Breast epithelium (tissue), 4 donors: ENCODE measurements at regions not wholly inside any gene's neighbourhood (a gene's known extent, or its start where the extent isn't known, plus 50 kb on each side); places are given as distances from the start of the nearest gene placed in this dataset.

Experiments used
- DNase-seq, 2 donors: peaks; one replicate each; pipeline ENCODE4 v3.0.0-alpha.2; 2019; ENCODE audit warnings: low spot score in 2 of 2
- H3K27ac ChIP-seq, 2 donors: fragments of 200-600 bp; sonication (generic) in 1 of 2; one replicate each; pipeline ENCODE4 v1.5.1; 2016 to 2019; ENCODE audit warnings: mild to moderate bottlenecking in 1 of 2
- H3K27me3 ChIP-seq, 2 donors: fragments of 200-600 bp; sonication (generic) in 1 of 2; one replicate each; pipeline versions ENCODE4 v1.5.1 to v1.6.0; 2017 to 2019; ENCODE audit warnings: control low read depth in 1 of 2, mild to moderate bottlenecking in 1 of 2
- H3K36me3 ChIP-seq: fragments of 200-600 bp; one replicate; pipeline ENCODE4 v1.5.1; 2019
- H3K4me1 ChIP-seq, 2 donors: fragments of 200-600 bp; sonication (generic); one replicate each; pipeline ENCODE4 v1.5.1; 2016 to 2019; ENCODE audit warnings: control low read depth in 1 of 2
- H3K4me3 ChIP-seq, 3 donors: fragments of 200-600 bp; sonication (generic); 1 replicate in 2 of 3; 2 replicates in 1 of 3; pipeline ENCODE4 v1.5.1; 2016 to 2019; ENCODE audit warnings: mild to moderate bottlenecking in 3 of 3, moderate library complexity in 2 of 3
- H3K9me3 ChIP-seq, 2 donors: fragments of 200-600 bp; sonication (generic) in 1 of 2; one replicate each; pipeline ENCODE4 v1.5.1; 2016 to 2019; ENCODE audit warnings: control low read depth in 1 of 2
- POLR2A ChIP-seq: fragments of 450-650 bp; IDR thresholded peaks from one replicate; pipeline ENCODE4 v1.6.1; 2016; ENCODE audit warnings: antibody characterized with exemption, mild to moderate bottlenecking, moderate library complexity
- POLR2AphosphoS5 ChIP-seq, 3 donors: sonication (generic); formaldehyde crosslinking; IDR thresholded peaks; one replicate each; pipeline ENCODE4 v1.6.1; 2017; ENCODE audit warnings: antibody characterized with exemption in 3 of 3
- intact Hi-C: fragments of 100-400 bp; cut with DNase I; formaldehyde crosslinking; loops from one replicate; pipeline ENCODE4 v1.15.1; 2023; ENCODE audit warnings: low total_unique reads
- TF ChIP-seq, protein P1 (sequence below), 3 donors: fragments of 450-650 bp; IDR thresholded peaks; one replicate each; pipeline ENCODE4 v1.5.1; 2016 to 2017; ENCODE audit warnings: antibody characterized with exemption in 3 of 3, mild to moderate bottlenecking in 3 of 3, moderate library complexity in 3 of 3

GRCh38 chr2:121094845-121095244, 190.2 kb downstream of the TFCP2L1 start:
- DNase-seq: no peak
- H3K27ac ChIP-seq: no peak overlapping the region
- no peaks in the 10 kb centered on the region for H3K9me3 ChIP-seq
- no peaks in the 10 kb centered on the region for H3K4me1 ChIP-seq
- H3K27me3 ChIP-seq: no peaks in the 10 kb centered on the region
- no peaks in the 10 kb centered on the region for H3K36me3 ChIP-seq
- intact Hi-C loops: no loop called here
- TF ChIP-seq POLR2A (no peak), POLR2AphosphoS5 (IDR thresholded peaks at IDR 0.05) (no peak)
- TF ChIP-seq, protein P1, sequence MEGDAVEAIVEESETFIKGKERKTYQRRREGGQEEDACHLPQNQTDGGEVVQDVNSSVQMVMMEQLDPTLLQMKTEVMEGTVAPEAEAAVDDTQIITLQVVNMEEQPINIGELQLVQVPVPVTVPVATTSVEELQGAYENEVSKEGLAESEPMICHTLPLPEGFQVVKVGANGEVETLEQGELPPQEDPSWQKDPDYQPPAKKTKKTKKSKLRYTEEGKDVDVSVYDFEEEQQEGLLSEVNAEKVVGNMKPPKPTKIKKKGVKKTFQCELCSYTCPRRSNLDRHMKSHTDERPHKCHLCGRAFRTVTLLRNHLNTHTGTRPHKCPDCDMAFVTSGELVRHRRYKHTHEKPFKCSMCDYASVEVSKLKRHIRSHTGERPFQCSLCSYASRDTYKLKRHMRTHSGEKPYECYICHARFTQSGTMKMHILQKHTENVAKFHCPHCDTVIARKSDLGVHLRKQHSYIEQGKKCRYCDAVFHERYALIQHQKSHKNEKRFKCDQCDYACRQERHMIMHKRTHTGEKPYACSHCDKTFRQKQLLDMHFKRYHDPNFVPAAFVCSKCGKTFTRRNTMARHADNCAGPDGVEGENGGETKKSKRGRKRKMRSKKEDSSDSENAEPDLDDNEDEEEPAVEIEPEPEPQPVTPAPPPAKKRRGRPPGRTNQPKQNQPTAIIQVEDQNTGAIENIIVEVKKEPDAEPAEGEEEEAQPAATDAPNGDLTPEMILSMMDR (IDR thresholded peaks at IDR 0.05): no peak
- no peak overlapping the region for H3K4me3 ChIP-seq

GRCh38 chr2:121095257-121096080, 189.5 kb downstream of the TFCP2L1 start:
- TF ChIP-seq, protein P1 (IDR thresholded peaks at IDR 0.05): peak; percentile 56 to 83 (median 66)
- TF ChIP-seq POLR2A (no peak), POLR2AphosphoS5 (IDR thresholded peaks at IDR 0.05) (no peak)
- Histone ChIP-seq H3K27ac (no peak overlapping the region), H3K9me3 (no peaks in the 10 kb centered on the region), H3K27me3 (no peaks in the 10 kb centered on the region), H3K36me3 (no peaks in the 10 kb centered on the region), H3K4me3 (no peak overlapping the region), H3K4me1 (no peaks in the 10 kb centered on the region)
- intact Hi-C loops: no loop called here
- peak; percentile 60 to 76 for DNase-seq

DNA sequence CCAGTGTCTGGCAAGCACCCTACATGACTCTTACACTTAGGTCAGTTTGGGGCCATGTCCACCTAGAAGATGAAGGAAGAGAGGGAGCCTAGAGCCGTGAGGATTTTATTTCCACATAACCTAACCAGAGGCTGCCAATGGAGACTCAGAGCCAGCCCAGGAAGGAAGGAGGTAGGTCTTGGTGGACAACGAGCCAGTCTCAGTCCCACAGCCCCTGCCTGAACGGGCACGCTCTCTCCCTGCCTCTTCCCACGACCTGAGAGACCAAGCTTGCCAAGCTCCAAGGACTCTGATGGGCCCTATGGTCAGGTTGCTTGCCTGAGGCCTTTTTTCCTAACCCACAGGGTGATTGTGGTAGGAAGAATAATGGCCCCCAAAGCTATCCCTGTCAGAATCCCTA, 188.4 kb downstream of the TFCP2L1 start:
- intact Hi-C loops: no loop called here
- TF ChIP-seq, protein P1 (IDR thresholded peaks at IDR 0.05): no peak
- TF ChIP-seq POLR2A: no peak
- TF ChIP-seq POLR2AphosphoS5 (IDR thresholded peaks at IDR 0.05): no peak
- Histone ChIP-seq H3K36me3 (no peaks in the 10 kb centered on the region), H3K27me3 (no peaks in the 10 kb centered on the region), H3K4me1 (no peaks in the 10 kb centered on the region), H3K4me3 (no peak overlapping the region), H3K27ac (no peak overlapping the region), H3K9me3 (no peaks in the 10 kb centered on the region)
- no peak for DNase-seq

DNA sequence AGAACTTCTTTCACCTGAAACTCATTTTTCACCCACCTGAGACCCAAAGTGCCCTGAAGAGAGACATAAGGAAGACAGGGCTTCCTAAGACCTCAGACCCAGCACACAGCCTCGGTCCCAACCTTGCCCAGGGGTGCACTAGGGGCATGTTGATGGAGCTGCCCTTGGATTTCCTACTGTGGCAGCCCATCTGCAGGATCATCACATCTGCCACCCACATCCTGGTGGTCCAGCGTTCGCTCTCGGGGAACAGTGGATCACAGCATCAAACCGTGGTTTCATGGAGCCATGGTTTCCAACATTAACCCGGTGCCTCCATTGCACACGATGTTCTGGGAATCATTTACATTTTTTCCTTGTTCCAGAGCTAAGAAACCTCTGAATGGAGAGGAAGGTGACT, 186.4 kb downstream of the TFCP2L1 start:
- no peak for DNase-seq
- Histone ChIP-seq H3K4me1 (no peaks in the 10 kb centered on the region), H3K9me3 (no peaks in the 10 kb centered on the region), H3K27me3 (no peaks in the 10 kb centered on the region), H3K27ac (no peak overlapping the region), H3K36me3 (no peaks in the 10 kb centered on the region), H3K4me3 (no peak overlapping the region)
- TF ChIP-seq POLR2A (no peak), POLR2AphosphoS5 (IDR thresholded peaks at IDR 0.05) (no peak)
- TF ChIP-seq, protein P1 (IDR thresholded peaks at IDR 0.05): no peak
- intact Hi-C loops: no loop called here
